Thyroid gland (tissue), 4 donors: ENCODE measurements at regions not wholly inside any gene's neighbourhood (a gene's known extent, or its start where the extent isn't known, plus 50 kb on each side); places are given as distances from the start of the nearest gene placed in this dataset.

Experiments used
- DNase-seq, 2 donors: peaks; one replicate each; pipeline ENCODE4 v3.0.0-alpha.2; 2019
- H3K27ac ChIP-seq, 3 donors: fragments of 200-600 bp; sonication (generic); 1 replicate in 2 of 3; 2 replicates in 1 of 3; pipeline ENCODE4 v1.5.1; 2016 to 2019; ENCODE audit warnings: mild to moderate bottlenecking in 1 of 3, moderate library complexity in 1 of 3
- H3K27me3 ChIP-seq: fragments of 200-600 bp; sonication (generic); one replicate; pipeline ENCODE4 v1.5.1; 2019
- H3K36me3 ChIP-seq, 2 donors: fragments of 200-600 bp; sonication (generic); one replicate each; pipeline ENCODE4 v1.5.1; 2016 to 2019
- H3K4me1 ChIP-seq, 2 donors: fragments of 200-600 bp; sonication (generic); one replicate each; pipeline ENCODE4 v1.5.1; 2017 to 2019
- H3K4me3 ChIP-seq, 3 donors: fragments of 200-600 bp; sonication (generic); replicated peaks in 1 of 3; 1 replicate in 2 of 3; 2 replicates in 1 of 3; pipeline ENCODE4 v1.5.1; 2016; ENCODE audit warnings: mild to moderate bottlenecking in 1 of 3
- H3K9me3 ChIP-seq: fragments of 200-600 bp; sonication (generic); one replicate; pipeline ENCODE4 v1.5.1; 2017
- CTCF ChIP-seq, 6 experiments: fragments of 200-600 bp in 3 of 6; fragments of 450-650 bp in 3 of 6; sonication (generic) in 3 of 6; IDR thresholded peaks; one replicate each; pipeline ENCODE4 v1.5.1; 2016 to 2019; ENCODE audit warnings: antibody characterized with exemption in 6 of 6, mild to moderate bottlenecking in 2 of 6, inconsistent platforms in 1 of 6, moderate library complexity in 1 of 6
- POLR2A ChIP-seq, 2 donors: fragments of 450-650 bp; IDR thresholded peaks; one replicate each; pipeline ENCODE4 v1.6.1; 2017; ENCODE audit warnings: antibody characterized with exemption in 2 of 2, mild to moderate bottlenecking in 2 of 2, moderate library complexity in 1 of 2
- WGBS, 2 donors: methylation state at CpG; one replicate each; pipeline ENCODE4 v1.1.5; 2017; 5-methylcytosine and 5-hydroxymethylcytosine counted together
- intact Hi-C: fragments of 100-400 bp; cut with DNase I; formaldehyde crosslinking; loops from one replicate; pipeline ENCODE4 v1.15.1; 2023

GRCh38 chr12:111076611-111077451 lies 156.5 kb upstream of the MYL2 start:
- Histone ChIP-seq H3K36me3 (no peaks in the 10 kb centered on the region), H3K27me3 (no peaks in the 10 kb centered on the region), H3K4me1 (no peaks in the 10 kb centered on the region), H3K27ac (no peak overlapping the region), H3K4me3 (no peak overlapping the region), H3K9me3 (no peaks in the 10 kb centered on the region)
- peak in 1 of 2 donors; percentile 13 for DNase-seq
- TF ChIP-seq POLR2A (IDR thresholded peaks at IDR 0.05) (no peak), CTCF (IDR thresholded peaks at IDR 0.05) (no peak)
- 49 to 51% methylated on average over 23 of the region's 23 CpGs for WGBS, 2 donors
- intact Hi-C loops, result no loop called here

- no peaks in the 10 kb centered on the region for H3K36me3 ChIP-seq
- H3K27ac ChIP-seq, result no peak overlapping the region
- DNase-seq, result no peak
- intact Hi-C loops, result no loop called here
- no peaks in the 10 kb centered on the region for H3K9me3 ChIP-seq
- H3K4me1 ChIP-seq, result no peaks in the 10 kb centered on the region
- TF ChIP-seq CTCF (IDR thresholded peaks at IDR 0.05) (no peak), POLR2A (IDR thresholded peaks at IDR 0.05) (no peak)
- 67 to 89% methylated on average over 1 of the region's 1 CpG for WGBS, 2 donors
- no peak overlapping the region for H3K4me3 ChIP-seq
- no peaks in the 10 kb centered on the region for H3K27me3 ChIP-seq
These were observed 155.8 kb upstream of the MYL2 start for GRCh38 chr12:111076199-111076598.

GRCh38 chr12:111074965-111075364 lies 154.6 kb upstream of the MYL2 start:
- no peaks in the 10 kb centered on the region for H3K36me3 ChIP-seq
- no peaks in the 10 kb centered on the region for H3K9me3 ChIP-seq
- H3K27ac ChIP-seq, result no peak overlapping the region
- no peak for DNase-seq
- 92 to 96% methylated on average over 6 to 7 of the region's 10 CpGs for WGBS, 2 donors
- H3K4me3 ChIP-seq, result no peak overlapping the region
- H3K4me1 ChIP-seq, result no peaks in the 10 kb centered on the region
- no peaks in the 10 kb centered on the region for H3K27me3 ChIP-seq
- TF ChIP-seq POLR2A (IDR thresholded peaks at IDR 0.05) (no peak), CTCF (IDR thresholded peaks at IDR 0.05) (no peak)
- intact Hi-C loops, result no loop called here

- H3K9me3 ChIP-seq, result no peaks in the 10 kb centered on the region
- 93% methylated on average over 5 of the region's 8 CpGs; no CpG with 5 or more reads in 1 of the 2 donors for WGBS, 2 donors
- intact Hi-C loops, result no loop called here
- no peak overlapping the region for H3K4me3 ChIP-seq
- no peak for TF ChIP-seq POLR2A (IDR thresholded peaks at IDR 0.05)
- no peak overlapping the region for H3K27ac ChIP-seq
- DNase-seq, result no peak
- no peaks in the 10 kb centered on the region for H3K27me3 ChIP-seq
- H3K36me3 ChIP-seq, result no peaks in the 10 kb centered on the region
- no peaks in the 10 kb centered on the region for H3K4me1 ChIP-seq
These were observed 154.2 kb upstream of the MYL2 start for GRCh38 chr12:111074559-111074958.

GRCh38 chr12:111073370-111073769 lies 153.0 kb upstream of the MYL2 start:
- no peaks in the 10 kb centered on the region for H3K9me3 ChIP-seq
- no peak overlapping the region for H3K4me3 ChIP-seq
- intact Hi-C loops, result no loop called here
- WGBS, 2 donors, result 87 to 88% methylated on average over 4 of the region's 4 CpGs
- H3K36me3 ChIP-seq, result no peaks in the 10 kb centered on the region
- no peak overlapping the region for H3K27ac ChIP-seq
- no peak for TF ChIP-seq CTCF (IDR thresholded peaks at IDR 0.05)
- no peak for TF ChIP-seq POLR2A (IDR thresholded peaks at IDR 0.05)
- no peaks in the 10 kb centered on the region for H3K27me3 ChIP-seq
- DNase-seq, result no peak
- no peaks in the 10 kb centered on the region for H3K4me1 ChIP-seq
